ENCODE measurements at regions not wholly inside any gene's neighbourhood (a gene's known extent, or its start where the extent isn't known, plus 50 kb on each side); places are given as distances from the start of the nearest gene placed in this dataset.
"Not testable (repeated sequence)": the region's sequence is repeated elsewhere in the genome, so short reads cannot be mapped to it uniquely, and the experiment has no call there.

- Histone ChIP-seq H3K4me3 (ENCODE audit: low read depth, low read length) (no peak overlapping the region), H3K36me3 (ENCODE audit: control insufficient read depth, insufficient read depth, low read length) (no peaks in the 10 kb centered on the region), H3K27me3 (ENCODE audit: control insufficient read depth, insufficient read depth, low read length) (peaks cover 2% of the 10 kb centered on the region)
- DNase-seq (ENCODE audit: low read depth) = no peak
- no peak for TF ChIP-seq CTCF (IDR thresholded peaks at IDR 0.05; ENCODE audit: insufficient read depth, low read length, poor library complexity, severe bottlenecking)
Observed at GRCh38 chrX:131854581-131854980, 168.5 kb upstream of the STK26 start.

GRCh38 chrX:131861088-131861787, 161.9 kb upstream of the STK26 start:
- Histone ChIP-seq H3K4me3 (ENCODE audit: low read depth, low read length) (no peak overlapping the region), H3K36me3 (ENCODE audit: control insufficient read depth, insufficient read depth, low read length) (no peaks in the 10 kb centered on the region), H3K27me3 (ENCODE audit: control insufficient read depth, insufficient read depth, low read length) (peaks cover 3% of the 10 kb centered on the region)
- no peak for DNase-seq (ENCODE audit: low read depth)
- TF ChIP-seq CTCF (IDR thresholded peaks at IDR 0.05; ENCODE audit: insufficient read depth, low read length, poor library complexity, severe bottlenecking) = no peak

GRCh38 chrX:131862321-131862720, 160.8 kb upstream of the STK26 start:
- H3K36me3 ChIP-seq (ENCODE audit: control insufficient read depth, insufficient read depth, low read length) = no peaks in the 10 kb centered on the region
- TF ChIP-seq CTCF (IDR thresholded peaks at IDR 0.05; ENCODE audit: insufficient read depth, low read length, poor library complexity, severe bottlenecking) = no peak
- DNase-seq (ENCODE audit: low read depth) = no peak
- H3K27me3 ChIP-seq (ENCODE audit: control insufficient read depth, insufficient read depth, low read length) = peaks cover 3% of the 10 kb centered on the region
- no peak overlapping the region for H3K4me3 ChIP-seq (ENCODE audit: low read depth, low read length)

GRCh38 chrX:131869182-131869581, 153.9 kb upstream of the STK26 start:
- Histone ChIP-seq H3K36me3 (ENCODE audit: control insufficient read depth, insufficient read depth, low read length) (no peaks in the 10 kb centered on the region), H3K27me3 (ENCODE audit: control insufficient read depth, insufficient read depth, low read length) (no peaks in the 10 kb centered on the region), H3K4me3 (ENCODE audit: low read depth, low read length) (no peak overlapping the region)
- no peak for DNase-seq (ENCODE audit: low read depth)
- no peak for TF ChIP-seq CTCF (IDR thresholded peaks at IDR 0.05; ENCODE audit: insufficient read depth, low read length, poor library complexity, severe bottlenecking)

GRCh38 chrX:131874300-131874699, 148.8 kb upstream of the STK26 start:
- no peak for TF ChIP-seq CTCF (IDR thresholded peaks at IDR 0.05; ENCODE audit: insufficient read depth, low read length, poor library complexity, severe bottlenecking)
- no peaks in the 10 kb centered on the region for H3K27me3 ChIP-seq (ENCODE audit: control insufficient read depth, insufficient read depth, low read length)
- no peak overlapping the region for H3K4me3 ChIP-seq (ENCODE audit: low read depth, low read length)
- H3K36me3 ChIP-seq (ENCODE audit: control insufficient read depth, insufficient read depth, low read length) = no peaks in the 10 kb centered on the region
- DNase-seq (ENCODE audit: low read depth) = no peak

GRCh38 chrX:131875827-131876226, 147.3 kb upstream of the STK26 start:
- not testable (repeated sequence) for H3K36me3 ChIP-seq (ENCODE audit: control insufficient read depth, insufficient read depth, low read length); H3K27me3 ChIP-seq (ENCODE audit: control insufficient read depth, insufficient read depth, low read length); DNase-seq (ENCODE audit: low read depth); H3K4me3 ChIP-seq (ENCODE audit: low read depth, low read length)
